ENCODE measurements at regions not wholly inside any gene's neighbourhood (a gene's known extent, or its start where the extent isn't known, plus 50 kb on each side); places are given as distances from the start of the nearest gene placed in this dataset.

DNA sequence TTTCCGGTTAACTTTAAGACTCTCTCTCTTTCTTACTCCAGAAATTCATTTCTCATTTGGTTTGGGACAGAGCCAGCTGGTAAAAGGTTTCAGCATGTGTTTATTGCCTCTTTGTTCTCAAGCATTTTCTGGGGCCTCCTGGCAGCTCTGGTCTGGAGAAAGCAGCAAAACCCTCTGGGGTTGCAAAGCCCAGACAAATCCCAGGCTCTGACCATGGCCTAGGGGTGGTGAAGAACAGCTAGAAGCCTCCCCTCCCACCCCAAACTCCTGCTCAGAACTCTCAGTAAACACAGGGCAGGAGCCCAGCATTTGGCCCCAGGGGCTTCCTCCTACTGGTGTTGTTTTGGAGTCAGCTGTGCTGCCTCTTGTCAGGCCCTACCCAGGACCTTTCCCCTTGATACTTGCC is 124.2 kb upstream of the SERP2 start:
- peak; percentile 70 to 88 (median 76) for DNase-seq

DNA sequence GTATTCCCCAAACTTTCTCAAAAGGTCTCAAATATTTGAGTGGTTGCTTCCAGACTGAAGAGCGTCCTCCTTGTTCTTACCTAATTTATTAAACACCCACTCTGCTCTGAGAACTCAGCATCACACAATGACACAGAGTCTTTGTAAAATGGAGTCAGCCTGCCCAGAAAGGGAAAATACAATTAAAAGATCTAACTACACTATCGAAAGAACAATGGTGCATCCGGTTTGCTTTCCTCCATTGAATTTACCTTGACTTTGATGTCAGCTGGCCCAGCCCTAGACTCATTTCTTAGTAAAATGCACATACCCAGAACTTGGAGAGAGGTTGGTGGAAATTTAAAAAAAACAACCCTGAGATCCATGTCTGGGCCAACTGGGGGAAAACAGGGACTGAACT is 120.7 kb upstream of the SERP2 start:
- DNase-seq: no peak

DNA sequence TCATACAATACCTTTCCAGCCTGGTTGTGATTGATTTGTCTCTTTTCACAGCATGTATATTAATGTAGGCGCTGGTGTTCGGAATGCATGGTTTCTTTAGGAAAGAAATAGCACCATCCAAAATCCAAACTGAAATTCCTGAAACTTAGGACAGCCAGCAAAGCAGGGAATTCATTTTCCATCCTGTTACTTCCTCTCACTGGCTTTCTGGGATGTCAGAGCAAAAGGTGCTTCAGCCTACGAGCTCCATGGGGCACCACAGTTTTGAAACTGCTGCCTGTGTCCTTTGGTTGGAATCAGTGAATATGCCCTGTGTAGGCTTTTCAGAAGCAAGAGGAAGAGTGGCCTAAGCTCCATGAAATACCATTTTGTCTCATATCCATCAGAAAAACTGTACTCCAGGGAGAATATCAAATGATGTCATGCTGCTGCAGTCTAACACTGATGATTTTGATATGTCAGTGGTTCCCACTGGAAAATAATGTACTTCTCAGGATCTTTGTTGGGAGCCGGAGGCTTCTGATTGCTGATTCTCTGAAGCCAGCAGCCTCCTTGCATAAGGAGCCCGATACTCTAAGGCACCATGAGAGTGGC is 117.8 kb upstream of the SERP2 start:
- no peak for DNase-seq

DNA sequence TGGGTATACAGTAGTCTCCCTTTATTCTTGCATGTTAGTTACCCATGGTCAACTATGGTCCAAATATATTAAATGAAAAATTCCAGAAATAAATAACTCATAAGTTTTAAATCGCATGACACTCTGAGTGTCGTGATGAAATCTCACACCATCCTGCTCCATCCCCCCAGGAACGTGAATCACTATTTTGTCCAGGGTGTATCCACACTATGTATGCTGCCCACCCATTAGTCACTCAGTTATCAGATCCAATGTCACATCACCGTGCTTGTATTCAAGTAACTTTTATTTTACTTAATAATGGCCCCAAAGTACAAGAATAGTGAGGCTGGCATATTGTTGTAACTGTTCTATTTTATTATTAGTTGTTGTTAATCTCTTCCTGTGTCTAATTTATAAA is 115.8 kb upstream of the SERP2 start:
- DNase-seq: no peak

DNA sequence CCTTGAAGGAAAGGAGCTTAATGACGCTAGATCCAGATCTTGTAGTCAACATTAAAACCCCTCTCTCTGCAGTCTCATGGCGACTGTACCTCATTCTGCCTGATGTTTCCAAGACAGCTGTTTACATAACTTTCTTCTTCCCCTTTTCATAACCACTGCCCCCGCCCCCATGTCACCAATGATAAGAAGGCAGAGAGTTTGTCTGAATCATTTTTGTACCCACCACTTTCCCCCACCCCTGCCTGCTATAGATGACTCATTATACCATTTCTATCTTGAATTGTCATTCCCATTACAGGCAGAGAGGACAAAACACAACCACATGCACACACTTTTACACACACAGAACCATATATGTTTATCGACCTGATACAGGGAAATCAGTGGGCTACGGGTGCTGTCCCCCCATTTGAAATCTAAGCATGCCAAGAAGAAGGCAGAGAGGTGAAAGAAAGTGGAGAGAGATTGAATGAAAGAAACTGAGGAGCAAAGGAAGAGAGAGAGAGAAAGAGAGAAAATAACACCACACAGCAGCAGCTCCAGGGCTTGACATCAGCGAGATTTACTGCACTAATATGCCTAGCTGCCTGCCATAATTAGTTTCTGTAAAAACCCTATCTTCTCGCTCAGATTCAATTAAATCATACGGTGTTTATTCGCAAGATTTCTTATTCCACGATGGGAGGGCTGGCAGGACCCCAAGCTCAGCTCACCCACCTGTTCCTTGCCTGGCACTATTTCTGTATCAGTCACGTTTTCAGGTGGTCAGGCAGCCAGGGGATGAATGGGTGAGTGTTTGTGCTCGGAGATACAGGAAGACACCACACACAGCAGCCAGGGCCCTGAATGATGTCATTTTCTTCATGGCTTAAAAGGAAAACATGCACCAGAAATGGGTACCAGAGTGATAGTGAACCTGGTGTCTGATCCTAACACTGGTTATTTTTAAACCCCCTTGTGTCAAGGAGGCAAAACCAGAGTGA is 114.3 kb upstream of the SERP2 start:
- no peak for DNase-seq

DNA sequence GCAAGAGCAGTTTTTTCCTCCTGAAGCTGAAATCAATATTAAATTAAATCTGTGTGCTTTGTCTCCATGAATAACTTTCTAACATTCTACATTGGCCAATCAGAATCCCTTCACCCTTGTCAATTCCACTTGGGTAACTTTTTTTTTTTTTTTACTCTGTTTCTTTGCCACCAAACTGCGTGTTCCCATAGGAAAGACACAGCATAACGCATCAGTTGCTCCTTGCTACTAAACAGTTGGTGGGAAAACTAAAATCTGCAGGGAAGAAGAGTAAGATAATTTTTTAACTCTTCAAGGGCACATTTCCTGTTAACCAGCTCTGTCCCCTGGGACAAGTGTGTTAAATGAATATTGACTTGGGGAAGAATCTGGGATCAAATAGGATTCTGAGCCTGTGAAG is 113.3 kb upstream of the SERP2 start:
- no peak for DNase-seq

DNA sequence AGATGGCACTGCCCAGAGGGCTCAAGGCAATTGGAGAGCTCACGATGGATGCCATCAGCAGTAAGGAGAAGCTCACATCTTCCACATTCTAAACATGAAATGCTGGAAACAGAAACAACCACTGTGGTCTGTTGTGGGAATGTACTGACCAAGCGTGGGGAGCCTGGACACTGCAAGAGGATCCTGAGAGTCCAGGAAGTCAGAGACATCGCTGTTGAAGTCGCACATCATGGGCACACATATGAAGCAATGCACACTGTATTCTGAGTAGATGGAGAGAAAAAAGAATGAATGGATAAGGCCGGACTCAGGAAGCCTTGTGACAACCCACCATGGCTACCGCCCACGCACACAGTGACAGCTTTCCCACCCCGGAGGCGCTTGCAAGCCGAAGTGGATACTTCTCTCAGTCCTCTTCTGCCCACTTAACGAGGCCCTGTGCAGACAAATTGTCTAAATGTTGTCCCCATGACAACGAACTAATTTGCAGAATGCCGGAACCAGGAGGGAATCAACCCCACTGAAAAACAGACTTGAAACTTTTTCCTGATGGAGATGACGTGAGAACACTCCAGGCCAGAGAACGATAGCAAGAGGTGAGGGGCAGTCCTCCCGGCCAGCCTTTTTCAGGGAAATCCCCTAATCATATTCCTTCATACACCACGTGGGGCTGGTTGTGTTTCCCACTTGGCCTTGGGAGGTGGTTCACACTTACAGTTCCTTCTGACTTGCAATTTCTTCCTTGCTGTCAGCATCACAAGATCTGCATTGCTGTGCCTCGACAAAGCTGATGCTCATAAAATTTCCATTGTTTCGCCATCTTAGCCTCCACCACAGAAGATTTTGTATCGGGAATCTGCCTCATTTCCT is 109.6 kb upstream of the SERP2 start:
- DNase-seq: no peak

DNA sequence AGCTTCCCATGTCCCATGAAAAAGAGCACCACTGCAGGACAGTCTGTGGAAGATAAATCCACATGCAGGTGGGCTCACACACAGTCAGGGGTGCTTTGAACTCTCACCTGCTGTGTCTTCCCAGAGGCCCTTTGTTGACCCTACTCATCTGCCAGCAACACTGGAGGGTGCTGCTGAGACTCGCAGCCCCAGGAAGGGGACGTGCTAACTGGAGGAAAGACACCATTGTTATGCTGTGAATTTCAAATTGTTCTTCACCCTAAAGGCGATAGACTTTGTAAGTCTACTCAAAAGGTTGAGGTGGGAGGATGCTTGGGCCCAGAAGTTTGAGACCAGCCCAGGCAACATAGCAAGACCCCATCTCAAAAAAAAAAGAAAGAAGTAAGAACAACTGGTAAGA is 107.3 kb upstream of the SERP2 start:
- DNase-seq: no peak

DNA sequence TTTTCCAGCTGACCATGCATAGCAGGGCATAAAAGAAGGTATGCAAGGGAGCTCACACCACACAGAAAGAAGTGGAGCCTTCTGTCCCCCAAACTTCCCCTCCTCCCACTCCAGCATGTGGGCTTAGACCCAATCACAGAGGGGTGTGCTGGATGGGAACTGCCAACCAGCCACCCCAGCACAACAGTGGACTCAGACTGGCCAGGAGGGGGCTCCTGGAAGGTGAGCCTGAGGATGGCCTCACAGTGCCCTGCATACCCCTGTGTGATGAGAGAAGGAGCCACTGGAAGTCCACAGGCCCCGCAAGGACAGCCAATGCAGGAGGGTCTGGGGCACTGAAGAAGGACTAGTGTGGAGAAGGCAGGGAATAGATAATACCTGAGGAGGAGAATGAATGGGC is 106.9 kb upstream of the SERP2 start:
- no peak for DNase-seq

DNA sequence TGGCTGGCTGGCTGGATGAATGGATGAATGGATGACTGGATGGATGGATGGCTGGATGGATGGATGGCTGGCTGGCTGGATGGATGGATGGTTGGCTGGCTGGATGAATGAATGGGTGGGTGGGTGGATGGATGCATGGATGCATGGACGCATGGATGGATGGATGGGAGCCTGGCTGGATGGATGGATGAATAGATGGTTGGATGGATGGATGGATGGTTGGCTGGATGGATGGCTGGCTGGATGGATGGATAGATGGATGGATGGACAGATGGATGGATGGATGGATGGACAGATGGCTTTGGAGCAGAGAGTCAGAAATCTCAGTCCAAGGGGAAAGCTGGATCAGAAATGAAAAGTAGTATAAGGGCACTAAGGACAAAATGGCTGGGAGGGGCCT is 106.4 kb upstream of the SERP2 start:
- no peak for DNase-seq

DNA sequence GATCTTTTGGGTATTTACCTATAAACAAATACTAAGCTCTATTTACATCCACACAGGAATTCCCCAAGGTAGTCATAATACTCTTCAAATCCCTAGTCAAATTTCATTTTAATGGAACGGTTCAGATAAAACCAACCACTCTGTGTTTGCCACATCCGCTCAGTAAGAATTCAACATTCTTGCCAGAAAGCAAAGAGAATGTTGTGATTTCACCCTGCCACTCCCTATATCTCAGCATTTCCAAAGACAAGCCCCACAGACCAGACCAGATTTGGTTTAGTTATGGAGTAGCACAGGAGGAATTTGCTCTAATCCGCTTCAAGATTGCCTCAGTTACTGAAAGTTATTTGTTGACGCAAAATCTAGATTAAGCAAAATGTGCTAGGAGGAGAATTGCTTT is 105.6 kb upstream of the SERP2 start:
- no peak for DNase-seq

DNA sequence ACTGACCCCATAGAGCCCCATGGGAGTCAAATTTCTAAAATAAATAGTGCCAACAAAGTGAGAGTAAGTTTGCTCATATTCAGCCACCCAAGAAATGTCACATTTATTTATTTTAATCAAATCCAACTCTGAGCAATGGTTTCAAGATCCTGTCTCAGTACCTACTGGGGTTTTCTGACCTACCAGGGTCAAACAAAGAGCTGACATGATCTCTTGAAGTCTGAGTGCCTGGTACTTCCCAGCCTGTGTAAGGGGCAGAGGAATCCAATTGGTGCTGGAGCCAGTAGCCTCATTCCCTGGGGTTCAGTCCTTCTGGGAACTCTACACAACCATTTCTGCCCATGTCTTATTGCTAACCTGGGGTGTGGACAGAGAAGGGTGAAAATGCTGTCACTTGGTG is 104.6 kb upstream of the SERP2 start:
- DNase-seq: no peak

DNA sequence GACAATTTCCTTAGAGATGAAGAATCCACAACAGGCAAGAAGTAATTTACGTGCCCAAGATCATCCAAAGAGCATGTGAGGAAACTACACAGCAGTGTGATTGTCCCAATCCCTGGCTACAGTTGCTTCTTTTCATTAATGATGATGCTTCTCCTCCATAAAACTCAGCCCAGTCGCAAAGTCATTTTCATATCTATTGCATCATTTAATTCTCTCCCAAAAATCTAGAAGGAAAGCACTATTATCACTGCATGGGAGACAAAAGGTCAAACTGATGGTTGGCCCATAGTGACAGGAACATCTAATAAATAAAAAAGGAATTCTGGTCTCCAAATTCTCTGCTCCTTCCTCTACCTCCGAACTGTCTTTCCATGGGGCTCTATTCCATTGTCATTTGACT is 103.5 kb upstream of the SERP2 start:
- no peak for DNase-seq

DNA sequence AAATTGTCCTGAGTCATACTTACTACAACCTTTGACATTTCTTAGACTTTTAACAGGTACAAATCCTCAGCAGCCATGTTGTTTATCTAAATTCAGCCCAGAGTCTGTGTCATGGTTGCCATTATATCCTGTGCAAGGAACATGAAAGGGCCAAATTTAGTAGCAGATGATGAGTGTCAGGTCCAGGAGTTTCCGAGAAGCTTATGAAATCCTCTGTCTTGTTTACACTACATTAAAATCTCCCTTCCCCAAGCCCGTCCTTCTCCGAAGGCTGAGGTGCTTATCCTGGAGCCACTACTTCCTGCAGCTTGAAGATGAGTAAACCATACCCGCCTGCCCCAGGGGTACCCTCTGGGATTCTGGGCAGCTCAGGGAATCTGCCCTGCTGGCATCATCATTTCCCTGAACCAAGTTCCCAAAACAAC is 102.6 kb upstream of the SERP2 start:
- DNase-seq: no peak

DNA sequence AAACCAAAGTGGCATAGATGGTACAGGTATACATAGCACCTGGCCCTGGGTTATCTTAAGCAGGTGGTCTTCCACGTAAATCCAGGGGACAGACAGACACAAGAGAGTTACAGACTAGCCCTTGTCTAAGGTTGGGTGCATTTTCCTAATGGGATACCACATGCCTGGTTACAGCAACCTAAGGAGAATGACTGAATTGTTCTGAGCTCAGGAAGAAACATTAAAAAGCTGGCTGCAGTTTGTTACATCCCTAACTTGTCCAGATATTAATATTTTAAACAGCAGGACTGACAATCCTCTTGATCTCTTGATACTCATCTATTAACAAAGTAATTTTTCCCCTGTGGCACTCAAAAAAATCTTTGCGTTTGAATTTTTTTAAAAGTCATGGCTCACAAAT is 102.2 kb upstream of the SERP2 start:
- no peak for DNase-seq

DNA sequence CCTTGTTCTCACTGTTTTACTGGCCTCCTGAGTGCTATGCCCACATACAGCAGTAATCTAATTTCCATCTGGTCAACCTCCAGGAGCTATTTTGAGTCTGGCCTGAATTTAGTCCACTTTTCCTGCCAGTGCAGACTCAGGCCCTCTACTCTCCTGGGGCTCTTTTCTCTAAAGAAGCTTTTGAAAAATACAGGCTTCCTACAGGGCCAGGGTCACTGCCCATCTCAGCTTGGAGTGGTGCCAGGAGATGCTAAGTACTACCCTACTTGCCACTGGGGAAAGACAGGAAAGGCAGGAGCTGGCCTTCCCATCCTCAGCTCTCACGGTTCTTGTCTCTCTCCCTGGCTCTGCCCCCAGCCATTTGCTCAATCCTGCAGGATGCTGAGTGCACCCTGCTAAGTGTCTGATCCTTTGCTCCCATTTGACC is 101.7 kb upstream of the SERP2 start:
- peak in 2 of 3 donors; percentile 44 to 63 for DNase-seq

DNA sequence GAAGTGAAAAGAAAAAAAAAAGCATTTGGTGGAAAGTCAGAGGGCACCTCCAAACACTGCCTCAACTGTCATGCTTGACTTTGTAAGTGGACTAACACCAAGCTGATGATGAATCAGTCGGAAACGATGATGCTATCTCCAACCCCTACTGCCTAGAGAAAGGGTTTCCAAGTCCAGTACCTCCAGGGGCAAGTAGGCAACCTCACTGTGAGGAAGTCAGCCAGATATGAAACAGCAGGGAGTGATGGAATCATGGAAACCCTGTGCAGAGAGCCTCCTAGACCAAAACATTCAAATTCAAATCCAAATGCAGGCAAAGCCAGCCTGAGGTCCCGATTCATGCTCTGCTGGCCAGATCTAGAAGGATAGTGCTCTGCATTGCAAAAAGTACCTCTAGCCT is 100.9 kb upstream of the SERP2 start:
- DNase-seq: no peak

DNA sequence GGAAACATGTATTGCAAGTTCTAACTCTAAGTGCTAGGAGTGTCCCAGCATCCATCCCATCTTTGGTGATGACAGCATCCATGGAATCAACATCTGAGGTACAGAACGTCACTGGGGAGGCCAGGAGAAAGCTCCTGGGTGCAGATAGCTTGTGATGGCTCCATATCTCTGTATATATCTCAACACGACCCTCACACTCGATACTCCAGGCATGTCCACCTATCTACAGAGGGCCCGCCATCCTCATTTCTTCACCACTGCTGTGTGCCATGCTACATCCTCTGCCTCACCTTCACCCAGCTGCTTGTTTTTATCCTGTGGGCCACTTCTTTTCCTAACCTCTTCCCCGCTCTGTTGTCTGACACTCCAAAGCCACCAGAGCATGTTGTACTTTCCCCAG is 100.4 kb upstream of the SERP2 start:
- DNase-seq: no peak

DNA sequence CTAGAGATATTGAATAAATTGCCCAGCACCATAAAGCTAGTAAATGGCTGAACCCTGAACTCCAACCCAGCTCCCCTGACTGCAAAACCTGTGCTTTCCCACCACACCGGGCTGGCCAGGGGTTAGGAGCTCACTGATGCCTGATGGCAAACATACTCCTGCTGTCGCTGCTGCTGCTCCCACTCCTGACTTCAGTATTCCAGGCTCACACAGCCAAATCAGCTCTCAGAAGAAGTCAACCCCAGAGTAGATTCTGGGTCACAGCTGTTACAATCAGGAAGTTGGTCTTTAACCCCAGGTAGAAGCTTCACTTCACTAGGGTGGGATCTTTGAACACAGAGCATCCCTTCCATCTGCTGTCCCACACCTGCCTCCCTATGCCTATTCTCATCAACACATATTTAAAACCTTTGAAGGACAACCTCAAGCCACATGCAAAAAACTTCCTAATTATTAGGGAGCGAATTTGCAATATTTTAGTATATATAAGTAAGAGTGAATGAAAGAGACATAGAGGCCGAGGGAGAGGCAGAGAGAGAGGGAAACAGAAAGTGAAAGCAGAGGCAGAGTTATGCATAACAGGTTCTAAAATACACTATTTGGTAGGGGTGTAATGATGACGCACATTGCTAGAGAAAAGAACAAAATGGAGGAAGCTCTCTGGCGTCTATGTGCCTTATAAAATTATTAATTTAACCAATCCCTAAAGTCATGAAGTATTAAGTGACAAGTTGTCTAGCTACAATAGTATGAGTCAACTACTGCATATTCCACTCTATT is 99.4 kb upstream of the SERP2 start:
- peak in 1 of 3 donors; percentile 54 for DNase-seq

DNA sequence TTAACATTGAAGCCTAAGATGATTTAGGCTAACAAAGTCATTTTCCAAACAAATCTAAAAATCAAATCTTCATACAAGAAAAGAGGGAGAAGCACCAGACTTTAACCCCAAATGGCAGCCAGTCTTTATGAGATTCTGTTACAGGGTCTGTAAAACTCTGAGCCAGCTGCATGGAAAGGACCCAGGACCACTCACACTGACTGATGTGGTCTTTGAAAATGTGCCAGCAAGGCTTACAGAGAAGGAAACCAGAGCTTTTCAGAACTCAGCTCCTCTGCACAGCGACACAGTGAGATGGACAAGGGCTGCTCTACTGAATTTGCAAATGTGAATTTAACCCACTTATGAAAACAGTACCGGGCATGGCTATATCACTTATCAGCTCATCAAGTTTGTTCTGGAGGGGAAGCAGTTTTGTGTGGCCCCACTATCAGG is 98.8 kb upstream of the SERP2 start:
- DNase-seq: peak in 1 of 3 donors; percentile 77

DNA sequence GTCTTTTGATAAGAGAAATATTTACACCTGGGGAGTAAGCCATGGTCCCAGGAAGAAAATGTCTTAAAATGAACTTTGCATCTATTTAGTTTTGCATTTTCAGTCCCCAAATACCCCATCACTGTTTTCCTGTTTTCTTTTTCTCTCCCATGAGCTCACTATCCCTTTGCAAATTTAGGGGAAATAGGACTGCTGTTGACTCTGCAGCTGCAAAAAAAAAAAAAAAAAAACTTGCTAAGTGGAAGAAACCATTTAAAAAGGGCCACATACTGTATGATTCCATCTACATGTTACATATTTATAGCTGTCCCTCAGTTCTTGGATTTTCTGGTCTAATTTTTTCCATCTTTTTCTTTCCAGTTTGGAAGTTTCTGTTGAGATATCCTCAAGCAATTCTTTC is 98.2 kb upstream of the SERP2 start:
- no peak for DNase-seq

DNA sequence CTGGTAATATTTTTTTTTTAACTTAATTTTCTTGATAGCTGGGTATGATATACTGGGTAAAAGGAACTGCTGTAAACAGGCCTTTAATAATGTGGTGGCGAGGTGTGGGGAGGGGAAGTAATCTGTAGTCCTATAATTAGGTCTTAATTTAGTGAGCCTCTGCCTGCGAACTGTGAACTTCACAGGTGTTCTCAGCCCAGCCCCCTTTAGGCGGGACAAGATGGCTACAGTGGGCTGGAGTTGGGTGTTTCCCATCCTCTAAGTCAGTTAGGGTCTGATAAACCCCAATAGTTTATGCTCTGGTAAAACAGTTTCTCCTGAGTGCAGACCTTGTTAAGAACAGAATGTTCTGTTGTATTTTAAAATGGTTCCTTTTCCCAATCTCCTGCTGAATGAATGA is 97.6 kb upstream of the SERP2 start:
- no peak for DNase-seq
